Activated CD4-positive, alpha-beta T cell treated with anti-CD3 and anti-CD28 coated beads, Interleukin-2, amount 10 ng/mL, durations not matched to agents 7 days and 5 days (primary cell): ENCODE measurements at regions not wholly inside any gene's neighbourhood (a gene's known extent, or its start where the extent isn't known, plus 50 kb on each side); places are given as distances from the start of the nearest gene placed in this dataset.
"Not testable (repeated sequence)": the region's sequence is repeated elsewhere in the genome, so short reads cannot be mapped to it uniquely, and the experiment has no call there.

Source experiments
- CTCF ChIA-PET: fragments of 350-600 bp; sonication (Branson Sonifier 250); formaldehyde crosslinking; loops from one replicate; lab custom pipeline; 2021; ENCODE audit warnings: antibody characterized with exemption; lab: Charles Lee
- POLR2A ChIA-PET: fragments of 350-600 bp; sonication (Branson Sonifier 250); formaldehyde crosslinking; loops from one replicate; lab custom pipeline; 2021; ENCODE audit warnings: antibody characterized with exemption; lab: Charles Lee
- DNase-seq: peaks from one replicate; pipeline ENCODE4 v3.0.0-alpha.2; 2020
- H3K27ac Mint-ChIP-seq: one replicate; pipeline ENCODE4 v1.8.0; 2021; ENCODE audit warnings: mild to moderate bottlenecking, moderate library complexity, mixed read lengths
- H3K27me3 Mint-ChIP-seq: one replicate; pipeline ENCODE4 v1.8.0; 2021; ENCODE audit warnings: mixed read lengths
- H3K36me3 Mint-ChIP-seq: one replicate; pipeline ENCODE4 v1.8.0; 2021; ENCODE audit warnings: low read depth, mixed read lengths
- H3K4me1 Mint-ChIP-seq: one replicate; pipeline ENCODE4 v1.8.0; 2021; ENCODE audit warnings: mixed read lengths
- H3K4me3 Mint-ChIP-seq: one replicate; pipeline ENCODE4 v1.8.0; 2021; ENCODE audit warnings: mild to moderate bottlenecking, moderate library complexity, mixed read lengths
- H3K9me3 Mint-ChIP-seq: one replicate; pipeline ENCODE4 v1.8.0; 2021; ENCODE audit warnings: mixed read lengths

DNA sequence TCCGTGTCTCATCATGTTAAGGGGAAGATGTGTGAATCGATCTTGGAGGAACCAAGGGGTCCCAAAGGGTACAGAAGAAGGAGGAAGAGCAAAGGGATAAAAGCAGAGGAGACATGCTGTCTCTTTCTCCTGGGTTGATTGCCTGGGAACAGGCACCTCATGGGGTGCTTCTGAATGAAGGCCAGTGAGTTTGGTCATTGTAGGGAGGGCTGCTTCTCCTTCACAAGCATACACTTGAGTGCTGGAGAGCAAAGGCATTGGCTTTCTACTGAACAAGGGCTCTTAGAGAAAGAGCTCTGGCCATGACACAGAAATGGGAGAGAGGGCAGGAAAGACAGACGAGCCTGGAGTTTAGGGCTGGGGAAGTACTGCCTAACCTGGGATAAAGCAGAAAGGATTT lies 146.7 kb upstream of the NPY start:
- H3K27ac Mint-ChIP-seq: no peak overlapping the region
- POLR2A ChIA-PET: no interaction called here

DNA sequence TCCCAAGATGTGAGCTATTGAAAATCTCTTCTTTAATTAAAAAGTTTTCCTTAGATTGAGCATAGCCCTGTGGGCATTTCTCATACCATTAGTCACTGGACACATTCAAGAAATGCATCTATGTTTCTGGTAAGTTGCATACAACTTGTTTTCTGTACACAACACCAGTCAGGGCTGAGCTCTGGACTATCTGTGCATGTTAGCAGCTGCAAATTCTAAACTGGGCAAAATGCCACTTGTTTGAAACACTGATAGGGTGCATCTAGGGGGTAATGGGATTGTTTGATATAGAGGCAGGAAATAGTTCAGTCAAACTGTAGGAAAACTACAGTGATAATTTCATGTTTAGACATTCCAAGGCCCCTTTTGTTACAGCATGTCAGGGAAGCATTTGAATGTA lies 145.6 kb upstream of the NPY start:
- no peak for DNase-seq
- Mint-ChIP-seq H3K36me3 (no peaks in the 10 kb centered on the region), H3K9me3 (no peaks in the 10 kb centered on the region), H3K27ac (no peak overlapping the region), H3K4me1 (peaks cover 10% of the 10 kb centered on the region), H3K4me3 (no peak overlapping the region), H3K27me3 (peaks cover 8% of the 10 kb centered on the region)
- CTCF ChIA-PET: no interaction called here
- POLR2A ChIA-PET: no interaction called here

More for the DNA sequence above, 146.7 kb upstream of the NPY start:
- Mint-ChIP-seq H3K36me3 (no peaks in the 10 kb centered on the region), H3K4me3 (no peak overlapping the region), H3K27me3 (peaks cover 9% of the 10 kb centered on the region), H3K9me3 (no peaks in the 10 kb centered on the region), H3K4me1 (peaks cover 10% of the 10 kb centered on the region)
- CTCF ChIA-PET: interaction anchor here (0.9 kb wide), 1 partner anchor 66 kb away, joined by 3 read pairs; no protein-coding TSS in a partner anchor
- DNase-seq: no peak

DNA sequence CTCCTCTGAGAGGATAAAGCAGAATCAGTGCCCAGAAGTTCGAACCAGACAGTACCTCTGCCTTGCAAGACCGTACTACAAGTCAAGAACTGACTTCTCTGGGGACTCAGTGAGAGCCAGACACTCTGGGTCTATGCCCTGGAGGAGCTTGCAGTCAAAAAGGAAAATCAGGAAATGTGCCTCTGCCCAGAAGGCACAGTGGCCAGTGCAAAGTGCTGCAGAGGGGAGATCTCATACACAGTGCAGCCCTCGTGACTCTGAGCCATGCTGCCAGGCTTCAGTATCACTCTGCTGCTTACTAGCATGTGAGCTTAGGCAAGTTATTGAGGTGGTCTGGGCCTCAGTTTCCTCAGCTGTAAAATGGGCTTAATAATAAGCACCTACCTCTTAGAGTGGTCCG lies 144.0 kb upstream of the NPY start:
- Mint-ChIP-seq H3K27ac (no peak overlapping the region), H3K27me3 (peaks cover 5% of the 10 kb centered on the region), H3K4me3 (no peak overlapping the region), H3K4me1 (peaks cover 4% of the 10 kb centered on the region), H3K9me3 (no peaks in the 10 kb centered on the region), H3K36me3 (no peaks in the 10 kb centered on the region)
- CTCF ChIA-PET: no interaction called here
- POLR2A ChIA-PET: no interaction called here
- no peak for DNase-seq

DNA sequence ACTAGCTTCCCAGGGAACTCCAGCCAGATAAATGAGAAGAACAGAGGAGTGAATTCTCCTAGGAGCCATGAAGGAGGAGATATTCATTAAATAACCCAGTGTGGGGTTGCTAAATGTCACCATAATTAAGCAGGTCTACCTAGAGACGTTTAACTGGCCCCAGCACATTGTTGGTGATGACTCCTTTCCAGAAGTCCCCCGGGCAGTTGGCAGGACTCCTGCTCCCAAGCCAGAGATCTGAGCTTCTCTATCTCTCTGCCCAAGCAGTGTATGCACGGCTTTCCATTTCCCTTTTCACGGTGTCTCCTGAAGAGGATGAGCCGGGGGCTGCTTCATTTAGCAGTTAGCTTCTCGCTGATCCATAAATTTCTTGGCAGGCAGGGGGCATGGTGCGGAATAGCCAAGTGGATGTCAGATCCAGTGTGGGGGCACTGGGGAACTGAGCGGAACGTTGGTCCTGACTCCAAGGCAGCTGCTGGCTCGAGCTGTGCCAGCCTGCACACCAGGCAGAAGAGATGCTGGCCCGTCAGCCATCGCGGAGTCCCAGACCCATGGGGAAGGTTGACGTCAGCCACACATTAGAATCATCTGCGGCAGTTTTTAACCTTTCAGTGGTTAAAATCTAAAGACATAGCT lies 142.0 kb upstream of the NPY start:
- Mint-ChIP-seq H3K27ac (no peak overlapping the region), H3K9me3 (no peaks in the 10 kb centered on the region), H3K36me3 (no peaks in the 10 kb centered on the region), H3K27me3 (peaks cover 8% of the 10 kb centered on the region), H3K4me1 (no peaks in the 10 kb centered on the region), H3K4me3 (no peak overlapping the region)
- DNase-seq: no peak
- ChIA-PET POLR2A (interaction anchor here (0.6 kb wide), 1 partner anchor 208 kb away, joined by 5 read pairs; no protein-coding TSS in a partner anchor), CTCF (no interaction called here)

DNA sequence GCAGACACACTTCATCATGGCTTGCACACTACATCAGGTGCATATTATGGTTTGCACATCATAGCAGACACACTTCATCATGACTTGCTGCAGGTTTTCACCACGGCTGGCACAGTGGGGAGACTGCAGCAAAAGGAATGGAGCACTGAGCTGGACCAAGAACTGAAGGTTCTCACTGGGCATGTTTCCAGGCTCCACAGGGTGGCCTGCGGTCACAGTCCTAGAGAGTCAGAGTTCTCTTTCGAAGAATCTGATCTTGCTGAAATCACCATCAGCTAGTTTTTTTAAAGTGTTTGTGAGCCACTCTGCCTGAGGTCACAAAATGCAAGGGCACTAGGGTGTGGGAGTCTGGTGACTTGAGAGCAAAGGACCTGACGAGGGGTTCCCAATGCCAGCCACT lies 140.4 kb upstream of the NPY start:
- Mint-ChIP-seq H3K9me3 (no peaks in the 10 kb centered on the region), H3K27me3 (peaks cover 12% of the 10 kb centered on the region), H3K27ac (no peak overlapping the region), H3K4me1 (no peaks in the 10 kb centered on the region), H3K4me3 (no peak overlapping the region), H3K36me3 (no peaks in the 10 kb centered on the region)
- CTCF ChIA-PET: no interaction called here
- POLR2A ChIA-PET: no interaction called here
- no peak for DNase-seq

DNA sequence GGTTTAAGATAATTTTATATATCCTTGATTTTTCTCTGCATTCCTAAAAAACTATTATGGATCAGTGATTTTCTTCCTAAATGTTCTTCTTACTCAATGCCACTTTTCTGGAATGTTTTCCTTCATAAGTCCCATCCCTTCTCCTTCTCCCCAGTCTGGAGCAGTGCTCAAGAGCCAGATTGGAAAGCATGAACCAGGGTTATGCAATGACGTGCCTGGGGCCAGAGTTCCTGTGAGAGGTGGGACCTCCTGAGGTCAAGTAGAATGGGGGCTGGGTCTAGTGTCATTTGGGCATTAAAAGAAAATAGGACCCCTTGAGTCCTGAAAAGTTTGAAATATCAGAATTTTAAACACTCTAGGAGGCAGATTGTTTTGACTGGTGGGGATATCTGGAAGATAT lies 132.0 kb upstream of the NPY start:
- CTCF ChIA-PET: no interaction called here
- peaks cover 9% of the 10 kb centered on the region for H3K9me3 Mint-ChIP-seq
- H3K27ac Mint-ChIP-seq: no peak overlapping the region
- POLR2A ChIA-PET: no interaction called here
- DNase-seq: no peak
- peaks cover 9% of the 10 kb centered on the region for H3K27me3 Mint-ChIP-seq
- H3K4me1 Mint-ChIP-seq: no peaks in the 10 kb centered on the region
- H3K4me3 Mint-ChIP-seq: no peak overlapping the region
- no peaks in the 10 kb centered on the region for H3K36me3 Mint-ChIP-seq

DNA sequence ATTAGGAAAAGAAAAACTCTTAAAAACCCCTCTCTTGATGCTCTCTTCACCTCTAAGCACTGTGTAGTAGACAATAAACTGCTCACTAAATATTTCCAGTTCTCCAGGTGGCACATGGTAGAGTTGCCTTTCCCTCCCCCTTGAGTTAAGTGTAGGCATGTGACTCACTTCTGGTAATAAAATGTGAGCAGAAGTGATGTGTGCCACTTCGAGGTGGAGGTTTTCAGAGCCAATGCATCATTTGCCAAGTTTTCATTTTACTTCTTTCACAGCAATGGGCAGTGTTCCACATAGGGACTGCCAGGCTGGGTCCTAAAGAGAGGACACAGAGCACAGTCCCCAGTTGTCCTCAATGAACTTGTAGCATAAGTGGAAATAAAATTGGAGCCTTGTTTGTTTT lies 131.6 kb upstream of the NPY start:
- Mint-ChIP-seq H3K4me3 (no peak overlapping the region), H3K9me3 (peaks cover 9% of the 10 kb centered on the region), H3K36me3 (no peaks in the 10 kb centered on the region), H3K4me1 (no peaks in the 10 kb centered on the region), H3K27ac (no peak overlapping the region), H3K27me3 (peaks cover 7% of the 10 kb centered on the region)
- DNase-seq: no peak
- ChIA-PET CTCF (no interaction called here), POLR2A (no interaction called here)

DNA sequence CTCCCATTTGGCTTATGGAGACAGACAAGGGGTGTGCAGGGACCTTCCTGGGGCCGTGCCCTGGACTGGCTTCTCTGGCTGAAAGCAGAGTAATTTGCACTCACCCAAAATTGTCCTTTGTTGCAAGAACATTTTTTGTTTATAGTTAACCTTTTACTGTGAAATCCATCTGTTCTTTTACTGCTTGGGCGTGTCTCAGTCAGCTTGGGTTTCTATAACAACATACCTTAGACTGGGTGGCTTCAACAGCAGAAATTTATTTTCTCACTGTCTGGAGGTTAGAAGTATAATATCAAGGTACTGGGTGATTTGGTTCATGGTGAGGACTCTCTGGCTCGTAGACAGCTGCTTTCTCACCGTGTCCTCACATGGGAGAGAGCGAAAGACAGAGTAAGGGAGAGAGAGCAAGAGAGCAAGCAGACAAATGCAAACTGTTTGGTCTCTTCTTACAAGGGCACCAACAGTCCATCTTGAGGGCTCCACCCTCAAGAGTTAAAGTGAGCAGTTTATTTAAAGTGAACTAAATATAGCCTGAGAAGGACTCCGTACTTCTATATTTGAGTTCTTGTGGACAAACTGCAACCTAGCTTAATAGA lies 131.0 kb upstream of the NPY start:
- no peak overlapping the region for H3K4me3 Mint-ChIP-seq
- no peak for DNase-seq
- POLR2A ChIA-PET: no interaction called here
- H3K36me3 Mint-ChIP-seq: no peaks in the 10 kb centered on the region
- H3K27me3 Mint-ChIP-seq: peaks cover 5% of the 10 kb centered on the region
- no peaks in the 10 kb centered on the region for H3K4me1 Mint-ChIP-seq
- H3K9me3 Mint-ChIP-seq: peaks cover 9% of the 10 kb centered on the region
- no peak overlapping the region for H3K27ac Mint-ChIP-seq
- CTCF ChIA-PET: no interaction called here

DNA sequence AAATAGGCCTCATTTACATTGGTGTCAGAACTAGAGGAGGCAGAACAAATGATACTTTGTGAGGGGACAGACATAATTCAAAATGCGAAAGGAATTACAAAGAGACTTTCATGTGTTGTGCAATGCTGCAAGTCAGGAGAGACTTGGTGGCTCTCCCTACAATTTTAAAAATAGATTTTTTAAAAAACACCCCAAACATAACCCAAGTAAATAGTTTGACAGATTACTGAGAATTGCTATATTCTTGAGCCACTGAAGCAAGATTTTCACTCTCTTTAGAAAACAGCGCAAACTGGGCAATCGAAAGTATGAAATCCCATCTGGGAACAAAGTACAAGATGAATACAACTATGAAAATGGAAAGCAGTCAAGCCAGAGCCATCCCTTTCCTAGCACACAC lies 126.3 kb upstream of the NPY start:
- no peak for DNase-seq
- H3K9me3 Mint-ChIP-seq: no peaks in the 10 kb centered on the region
- H3K27ac Mint-ChIP-seq: no peak overlapping the region
- no peak overlapping the region for H3K4me3 Mint-ChIP-seq
- ChIA-PET POLR2A (no interaction called here), CTCF (no interaction called here)
- H3K27me3 Mint-ChIP-seq: peaks cover under 1% of the 10 kb centered on the region
- no peaks in the 10 kb centered on the region for H3K4me1 Mint-ChIP-seq
- no peaks in the 10 kb centered on the region for H3K36me3 Mint-ChIP-seq

DNA sequence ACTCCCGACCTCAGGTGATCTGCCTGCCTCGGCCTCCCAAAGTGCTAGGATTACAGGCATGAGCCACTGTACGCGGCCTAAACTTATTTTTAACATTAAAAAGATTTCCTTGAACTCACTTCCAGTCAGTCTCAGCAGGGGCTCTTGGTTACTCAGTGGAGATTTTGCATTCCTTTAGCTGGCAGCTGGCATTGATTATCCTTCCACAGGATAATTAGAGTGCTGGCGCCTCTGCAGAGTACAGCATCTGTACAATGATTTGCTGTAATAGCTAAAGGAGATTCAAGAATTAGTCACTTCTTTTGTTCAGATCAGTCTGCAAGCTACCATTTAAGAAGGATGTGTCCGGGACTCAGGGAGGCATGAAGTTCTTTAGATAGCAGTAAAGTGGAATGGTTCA lies 125.0 kb upstream of the NPY start:
- ChIA-PET POLR2A (no interaction called here), CTCF (no interaction called here)
- no peaks in the 10 kb centered on the region for H3K36me3 Mint-ChIP-seq

DNA sequence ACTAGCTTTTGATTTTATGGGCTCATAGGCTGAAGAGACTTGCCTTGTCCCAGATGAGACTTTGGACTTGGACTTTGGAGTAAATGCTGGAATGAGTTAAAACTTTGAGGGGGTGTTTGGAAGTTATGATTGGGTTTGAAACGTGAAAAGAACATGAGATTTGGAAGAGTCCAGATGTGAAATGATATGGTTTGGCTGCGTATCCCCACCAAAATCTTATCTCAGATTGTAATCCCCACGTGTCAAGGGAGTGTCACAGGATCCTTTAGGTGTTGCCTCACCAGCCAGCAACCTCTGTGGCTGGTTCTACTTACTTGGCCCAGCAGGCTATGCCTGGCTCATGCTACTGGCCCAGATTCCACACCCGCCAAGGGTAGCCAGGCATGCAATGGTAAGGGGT lies 119.6 kb upstream of the NPY start:
- Mint-ChIP-seq H3K9me3 (peaks cover 6% of the 10 kb centered on the region), H3K4me1 (no peaks in the 10 kb centered on the region), H3K27me3 (peaks cover 1% of the 10 kb centered on the region), H3K4me3 (no peak overlapping the region), H3K27ac (no peak overlapping the region), H3K36me3 (no peaks in the 10 kb centered on the region)
- CTCF ChIA-PET: no interaction called here
- POLR2A ChIA-PET: no interaction called here
- no peak for DNase-seq

More for the DNA sequence above, 125.0 kb upstream of the NPY start:
- H3K9me3 Mint-ChIP-seq: no peaks in the 10 kb centered on the region
- H3K4me1 Mint-ChIP-seq: no peaks in the 10 kb centered on the region
- no peak overlapping the region for H3K4me3 Mint-ChIP-seq
- no peak for DNase-seq
- H3K27me3 Mint-ChIP-seq: peaks cover 1% of the 10 kb centered on the region
- no peak overlapping the region for H3K27ac Mint-ChIP-seq

DNA sequence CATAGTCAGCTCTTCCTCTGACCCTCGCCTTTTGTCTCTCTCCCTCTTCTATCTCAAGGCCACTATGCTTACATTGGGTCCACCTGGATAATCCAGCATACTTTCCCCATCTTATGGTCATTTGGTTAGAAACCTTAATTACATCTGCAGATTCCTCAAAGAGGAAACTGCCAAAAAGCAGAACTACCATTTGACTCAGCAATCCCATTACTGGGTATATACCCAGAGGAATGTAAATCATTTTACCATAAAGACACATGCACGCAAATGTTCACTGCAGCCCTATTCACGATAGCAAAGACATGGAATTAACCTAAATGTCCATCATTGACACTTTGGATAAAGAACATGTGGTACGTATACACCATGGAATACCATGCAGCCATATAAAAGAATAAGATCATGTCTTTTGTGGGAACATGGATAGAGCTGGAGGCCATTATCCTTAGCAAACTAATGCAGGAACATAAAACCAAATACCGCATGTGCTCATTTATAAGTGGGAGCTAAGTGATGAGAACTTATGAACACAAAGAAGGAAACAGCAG lies 114.8 kb upstream of the NPY start:
- no peaks in the 10 kb centered on the region for H3K27me3 Mint-ChIP-seq
- no peaks in the 10 kb centered on the region for H3K4me1 Mint-ChIP-seq
- H3K4me3 Mint-ChIP-seq: no peak overlapping the region
- ChIA-PET CTCF (no interaction called here), POLR2A (no interaction called here)
- H3K27ac Mint-ChIP-seq: no peak overlapping the region
- peaks cover 5% of the 10 kb centered on the region for H3K9me3 Mint-ChIP-seq
- no peaks in the 10 kb centered on the region for H3K36me3 Mint-ChIP-seq
- no peak for DNase-seq

DNA sequence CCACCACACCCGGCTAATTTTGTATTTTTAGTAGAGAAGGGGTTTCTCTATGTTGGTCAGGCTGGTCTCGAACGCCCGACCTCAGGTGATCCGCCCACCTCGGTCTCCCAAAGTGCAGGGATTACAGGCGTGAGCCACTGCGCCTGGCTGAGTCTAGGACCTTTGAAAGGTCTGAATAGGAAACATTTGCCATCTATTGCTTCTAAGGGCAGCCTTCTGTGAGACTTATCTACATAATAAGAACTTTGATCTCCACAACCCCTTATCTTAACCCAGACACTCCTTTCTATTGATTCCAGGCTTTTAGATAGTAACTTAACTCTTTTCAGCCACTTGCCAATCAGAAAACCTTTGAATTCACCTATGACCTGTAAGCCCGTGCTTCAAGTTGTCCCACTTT lies 112.0 kb upstream of the NPY start:
- H3K27ac Mint-ChIP-seq, POLR2A ChIA-PET, H3K9me3 Mint-ChIP-seq, H3K36me3 Mint-ChIP-seq, H3K27me3 Mint-ChIP-seq, H3K4me3 Mint-ChIP-seq, CTCF ChIA-PET, H3K4me1 Mint-ChIP-seq, DNase-seq: not testable (repeated sequence)

DNA sequence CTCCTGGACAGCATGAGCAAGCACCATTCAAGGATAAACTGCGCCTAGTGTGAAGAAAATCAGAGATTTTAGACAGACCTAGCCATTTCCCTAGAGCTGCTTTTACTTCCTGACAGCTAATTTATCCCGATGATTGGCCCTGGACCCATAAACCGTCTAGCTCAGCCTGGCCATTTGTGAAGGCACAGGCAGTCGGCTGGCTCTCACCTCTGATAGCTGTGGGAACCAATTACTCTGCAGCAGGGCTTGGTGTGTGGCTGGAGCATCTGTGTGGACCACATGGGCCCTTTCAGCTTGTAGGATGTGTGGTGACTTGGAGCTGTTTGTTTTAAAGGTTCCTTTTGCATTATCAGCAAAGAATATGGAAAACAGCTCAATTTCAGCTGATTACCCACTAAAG lies 111.1 kb upstream of the NPY start:
- no peaks in the 10 kb centered on the region for H3K4me1 Mint-ChIP-seq
- CTCF ChIA-PET: no interaction called here
- POLR2A ChIA-PET: interaction anchor here (0.5 kb wide), 1 partner anchor 92 kb away, joined by 4 read pairs; no protein-coding TSS in a partner anchor
- H3K4me3 Mint-ChIP-seq: no peak overlapping the region
- no peak overlapping the region for H3K27ac Mint-ChIP-seq
- no peak for DNase-seq
- no peaks in the 10 kb centered on the region for H3K36me3 Mint-ChIP-seq
- H3K9me3 Mint-ChIP-seq: no peaks in the 10 kb centered on the region
- no peaks in the 10 kb centered on the region for H3K27me3 Mint-ChIP-seq
